Ovary (tissue), 7 donors: ENCODE measurements at regions not wholly inside any gene's neighbourhood (a gene's known extent, or its start where the extent isn't known, plus 50 kb on each side); places are given as distances from the start of the nearest gene placed in this dataset.

Source experiments
- DNase-seq, 5 donors: peaks; one replicate each; pipeline ENCODE4 v3.0.0-alpha.2; 2019 to 2020
- H3K27ac ChIP-seq, 2 donors: fragments of 200-600 bp; one replicate each; pipeline versions ENCODE4 v1.5.1 to v1.8.0; 2019 to 2022
- H3K27me3 ChIP-seq: fragments of 200-600 bp; one replicate; pipeline ENCODE4 v1.8.0; 2022
- H3K36me3 ChIP-seq: fragments of 200-600 bp; sonication (generic); one replicate; pipeline ENCODE4 v1.5.1; 2019
- H3K4me1 ChIP-seq: one replicate; pipeline ENCODE4 v1.8.1; 2013; ENCODE audit warnings: mild to moderate bottlenecking, moderate library complexity; ENCODE audit not compliant: insufficient read depth
- H3K4me3 ChIP-seq: fragments of 200-600 bp; sonication (generic); one replicate; pipeline ENCODE4 v1.5.1; 2017
- H3K9me3 ChIP-seq, 2 donors: fragments of 200-600 bp in 1 of 2; sonication (generic) in 1 of 2; one replicate each; pipeline versions ENCODE4 v1.5.1 to v1.8.1; 2013 to 2019; ENCODE audit warnings: mild to moderate bottlenecking in 1 of 2, moderate library complexity in 1 of 2
- EP300 ChIP-seq: sonication (generic); formaldehyde crosslinking; IDR thresholded peaks from one replicate; pipeline ENCODE4 v1.6.1; 2017; ENCODE audit warnings: antibody characterized with exemption
- POLR2A ChIP-seq: fragments of 450-650 bp; IDR thresholded peaks from one replicate; pipeline ENCODE4 v1.6.1; 2017; ENCODE audit warnings: antibody characterized with exemption, mild to moderate bottlenecking, moderate library complexity
- WGBS, 3 donors: extraction: QIAGEN DNeasy Blood & Tissue Kit in 1 of 3; methylation state at CpG; one replicate each; pipeline versions ENCODE4 v1.1.5 to v1.1.7; 2013 to 2017; 5-methylcytosine and 5-hydroxymethylcytosine counted together
- intact Hi-C, 4 donors: fragments of 100-400 bp; cut with DNase I; formaldehyde crosslinking; loops; one replicate each; pipeline versions ENCODE4 v1.11.0 to v1.15.1; 2022 to 2023
- TF ChIP-seq, protein P1 (sequence below), 3 donors: fragments of 450-650 bp in 2 of 3; fragments of 200-600 bp in 1 of 3; IDR thresholded peaks; one replicate each; pipeline versions ENCODE4 v1.5.1 to v1.8.0; 2016 to 2022; ENCODE audit warnings: antibody characterized with exemption in 3 of 3, mild to moderate bottlenecking in 1 of 3
- donor health status: DM: no; HTN: no; CAD: no; lungs with moderate emphysema.
- donor health status: DM: no; HTN: no; CAD: no.
- donor health status: Bipolar disorder and iron deficiency.
- donor health status: DM: no; HTN: no; CAD: no.
- donor health status: DM: yes; HTN: yes; CAD: no.

DNA sequence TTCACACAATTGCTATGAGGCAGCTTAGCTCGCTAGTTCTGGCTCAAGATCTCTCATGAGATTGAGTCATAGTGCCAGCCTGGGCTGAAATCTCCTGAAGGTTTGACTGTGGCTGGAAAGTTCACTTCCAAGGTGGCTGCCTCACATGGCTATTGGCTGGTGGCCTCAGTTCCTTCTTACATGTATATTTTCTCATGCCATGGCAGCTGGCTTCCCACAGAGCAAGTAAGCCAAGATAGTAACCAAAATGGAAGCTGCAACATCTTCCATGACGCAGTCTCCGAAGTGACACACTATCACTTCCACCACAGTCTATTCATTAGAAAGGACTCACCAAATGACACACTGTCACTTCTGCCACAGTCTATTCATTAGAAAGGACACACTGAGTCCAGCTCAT is 160.4 kb upstream of the PRDM1 start:
- intact Hi-C loops: loop anchor here in 1 of 4 donors (5.0 kb wide), 1 partner anchor 1783 kb away; no protein-coding TSS in a partner anchor
- H3K9me3 ChIP-seq: no peaks in the 10 kb centered on the region
- H3K4me1 ChIP-seq: no peaks in the 10 kb centered on the region
- H3K27ac ChIP-seq: no peak overlapping the region
- no peaks in the 10 kb centered on the region for H3K27me3 ChIP-seq
- H3K36me3 ChIP-seq: no peaks in the 10 kb centered on the region
- DNase-seq: no peak
- TF ChIP-seq EP300: no peak
- TF ChIP-seq, protein P1, sequence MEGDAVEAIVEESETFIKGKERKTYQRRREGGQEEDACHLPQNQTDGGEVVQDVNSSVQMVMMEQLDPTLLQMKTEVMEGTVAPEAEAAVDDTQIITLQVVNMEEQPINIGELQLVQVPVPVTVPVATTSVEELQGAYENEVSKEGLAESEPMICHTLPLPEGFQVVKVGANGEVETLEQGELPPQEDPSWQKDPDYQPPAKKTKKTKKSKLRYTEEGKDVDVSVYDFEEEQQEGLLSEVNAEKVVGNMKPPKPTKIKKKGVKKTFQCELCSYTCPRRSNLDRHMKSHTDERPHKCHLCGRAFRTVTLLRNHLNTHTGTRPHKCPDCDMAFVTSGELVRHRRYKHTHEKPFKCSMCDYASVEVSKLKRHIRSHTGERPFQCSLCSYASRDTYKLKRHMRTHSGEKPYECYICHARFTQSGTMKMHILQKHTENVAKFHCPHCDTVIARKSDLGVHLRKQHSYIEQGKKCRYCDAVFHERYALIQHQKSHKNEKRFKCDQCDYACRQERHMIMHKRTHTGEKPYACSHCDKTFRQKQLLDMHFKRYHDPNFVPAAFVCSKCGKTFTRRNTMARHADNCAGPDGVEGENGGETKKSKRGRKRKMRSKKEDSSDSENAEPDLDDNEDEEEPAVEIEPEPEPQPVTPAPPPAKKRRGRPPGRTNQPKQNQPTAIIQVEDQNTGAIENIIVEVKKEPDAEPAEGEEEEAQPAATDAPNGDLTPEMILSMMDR (IDR thresholded peaks at IDR 0.05): no peak
- TF ChIP-seq POLR2A: no peak
- whole genome bisulfite sequencing, 3 donors: 92 to 97% (median 95%) methylated on average over 3 of the region's 3 CpGs
- H3K4me3 ChIP-seq: no peak overlapping the region

DNA sequence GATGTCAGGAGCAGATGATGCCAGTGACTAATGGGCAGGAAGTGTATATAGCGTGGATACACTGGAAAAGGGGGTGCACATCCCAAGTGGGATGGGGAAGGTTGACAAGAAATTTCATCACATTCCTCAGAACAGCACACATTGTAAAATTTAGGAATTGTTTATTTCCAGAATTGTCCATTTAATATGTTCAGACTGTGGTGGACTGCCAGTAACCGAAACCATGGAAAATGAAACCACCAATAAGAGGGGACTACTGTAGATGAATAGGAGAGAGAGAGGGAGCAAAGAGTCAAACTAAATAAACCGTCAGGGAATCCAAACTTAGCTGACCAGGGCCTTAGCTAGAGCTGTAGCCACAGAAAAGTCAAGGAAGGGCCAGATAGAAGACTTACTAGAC is 164.4 kb upstream of the PRDM1 start:
- intact Hi-C loops: no loop called here
- Histone ChIP-seq H3K4me1 (no peaks in the 10 kb centered on the region), H3K27ac (no peak overlapping the region), H3K4me3 (no peak overlapping the region), H3K36me3 (no peaks in the 10 kb centered on the region), H3K27me3 (no peaks in the 10 kb centered on the region), H3K9me3 (no peaks in the 10 kb centered on the region)
- 74 to 86% (median 76%) methylated on average over 3 of the region's 3 CpGs for WGBS, 3 donors
- DNase-seq: no peak
- TF ChIP-seq EP300: no peak
- TF ChIP-seq, protein P1 (IDR thresholded peaks at IDR 0.05): no peak
- no peak for TF ChIP-seq POLR2A

DNA sequence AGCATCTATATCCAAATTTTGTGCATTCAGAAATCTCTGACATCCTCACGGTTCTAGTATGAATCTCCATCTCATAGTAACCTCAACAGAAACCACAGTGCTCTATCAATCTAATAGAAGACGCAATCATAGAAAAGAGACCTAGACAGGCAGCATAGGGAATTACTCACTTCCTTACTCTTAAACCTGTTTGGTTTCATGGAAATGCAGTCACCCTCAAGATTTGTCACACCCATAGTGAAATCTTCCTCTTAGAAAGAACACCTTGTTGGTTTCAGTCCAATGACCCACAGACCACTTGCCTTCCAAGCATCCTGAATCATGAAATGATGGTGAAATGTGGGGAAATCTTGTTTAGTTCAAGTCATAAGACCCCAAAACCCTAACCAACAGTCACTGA is 166.1 kb upstream of the PRDM1 start:
- Histone ChIP-seq H3K27ac (no peak overlapping the region), H3K9me3 (no peaks in the 10 kb centered on the region), H3K4me3 (no peak overlapping the region), H3K36me3 (no peaks in the 10 kb centered on the region), H3K27me3 (no peaks in the 10 kb centered on the region), H3K4me1 (peaks cover 3% of the 10 kb centered on the region)
- 93 to 95% (median 93%) methylated on average over 2 of the region's 2 CpGs for WGBS, 3 donors
- DNase-seq: no peak
- intact Hi-C loops: no loop called here
- TF ChIP-seq POLR2A (no peak), EP300 (no peak)
- TF ChIP-seq, protein P1 (IDR thresholded peaks at IDR 0.05): no peak

DNA sequence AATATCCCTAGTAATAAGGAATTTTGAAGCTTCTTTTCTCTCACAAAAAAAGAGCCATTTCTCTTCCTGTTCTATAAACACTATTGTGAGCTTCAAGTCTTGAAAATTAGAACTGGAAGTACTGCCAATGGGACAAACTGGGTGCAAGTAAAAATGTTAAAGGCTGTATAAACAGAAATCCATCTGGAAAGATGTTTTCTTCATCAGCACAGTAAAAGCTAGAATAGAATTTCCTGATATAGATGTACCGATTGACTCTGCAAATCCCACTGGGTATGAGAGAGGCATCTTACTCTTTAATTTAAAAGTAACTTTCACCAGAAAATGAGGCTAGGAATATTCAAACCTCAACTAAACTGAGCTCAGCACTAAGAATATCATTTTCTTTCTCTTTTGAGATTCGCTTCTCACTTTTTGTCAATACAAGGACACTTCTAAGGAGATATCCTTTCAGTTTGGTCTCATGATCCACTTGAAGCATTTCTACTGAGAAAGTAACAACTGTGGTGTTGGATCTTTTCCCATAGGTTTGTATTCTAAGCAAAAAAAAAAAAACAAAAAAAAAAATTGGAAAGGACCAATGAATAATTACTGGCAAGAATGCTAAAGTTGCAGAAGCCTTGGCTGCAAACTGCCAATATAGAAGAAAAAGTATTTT is 169.0 kb upstream of the PRDM1 start:
- H3K9me3 ChIP-seq: no peaks in the 10 kb centered on the region
- H3K36me3 ChIP-seq: no peaks in the 10 kb centered on the region
- no peak for TF ChIP-seq EP300
- no peak for TF ChIP-seq POLR2A
- TF ChIP-seq, protein P1 (IDR thresholded peaks at IDR 0.05): no peak
- no peak for DNase-seq
- intact Hi-C loops: no loop called here
- no peaks in the 10 kb centered on the region for H3K27me3 ChIP-seq
- peaks cover 3% of the 10 kb centered on the region for H3K4me1 ChIP-seq
- no peak overlapping the region for H3K4me3 ChIP-seq
- no peak overlapping the region for H3K27ac ChIP-seq
- 7 to 28% (median 12%) methylated on average over 2 of the region's 2 CpGs for WGBS, 3 donors
